ENCODE measurements at regions not wholly inside any gene's neighbourhood (a gene's known extent, or its start where the extent isn't known, plus 50 kb on each side); places are given as distances from the start of the nearest gene placed in this dataset.

- TF ChIP-seq EZH2phosphoT487 (IDR thresholded peaks at IDR 0.05; ENCODE audit: borderline replicate concordance, low read length), result no peak
- no peak for TF ChIP-seq EZH2 (IDR thresholded peaks at IDR 0.05; ENCODE audit: low read length, unreplicated experiment)
- no peak for TF ChIP-seq CTCF (conservative IDR thresholded peaks at IDR 0.05; ENCODE audit: low read depth, low read length)
Measured at GRCh38 chr18:25886283-25886682, 204.1 kb downstream of the SS18 start.
